ENCODE measurements at regions not wholly inside any gene's neighbourhood (a gene's known extent, or its start where the extent isn't known, plus 50 kb on each side); places are given as distances from the start of the nearest gene placed in this dataset.

- ChIA-PET POLR2A (ENCODE audit: unreplicated experiment) (no interaction called here), CTCF (no interaction called here)
- 20% methylated on average over 2 of the region's 10 CpGs; no CpG with 5 or more reads in 1 of the 2 experiments for WGBS, 2 experiments (ENCODE audit: extremely low coverage in 2 of 2, insufficient read length in 1 of 2)
- Histone ChIP-seq H3K27me3 (ENCODE audit: control insufficient read depth, insufficient read depth, low read length) (peaks cover 13% of the 10 kb centered on the region), H3K23ac (ENCODE audit: low read depth, low read length) (no peak overlapping the region), H4K91ac (ENCODE audit: insufficient read depth, low read depth, low read length) (no peak overlapping the region), H3K4me3 (ENCODE audit: insufficient read depth, low read depth, low read length) (no peak overlapping the region), H3K4me2 (ENCODE audit: low read depth, low read length) (no peak overlapping the region), H3K4ac (ENCODE audit: low read depth, low read length) (no peak overlapping the region), H2BK20ac (ENCODE audit: low read depth, low read length) (no peak overlapping the region), H2AFZ (replicated peaks; ENCODE audit: low read length, poor library complexity) (no peak overlapping the region), H2AK9ac (replicated peaks; ENCODE audit: low read depth, low read length, poor library complexity) (no peak overlapping the region), H4K5ac (ENCODE audit: low read depth, low read length) (no peak overlapping the region), H3K36me3 (ENCODE audit: control insufficient read depth, insufficient read depth, low read length) (no peaks in the 10 kb centered on the region), H2AK5ac (ENCODE audit: low read depth, low read length) (no peak overlapping the region), H3K4me1 (ENCODE audit: control insufficient read depth, insufficient read depth, low read length) (no peaks in the 10 kb centered on the region), H4K20me1 (ENCODE audit: insufficient read depth, low read length) (no peaks in the 10 kb centered on the region), H3K9me1 (ENCODE audit: insufficient read depth, low read length) (no peaks in the 10 kb centered on the region), H2BK5ac (ENCODE audit: low read depth, low read length, poor library complexity, severe bottlenecking) (no peak overlapping the region), H3K14ac (replicated peaks; ENCODE audit: low read depth, low read length) (no peak overlapping the region), H3K18ac (ENCODE audit: low read depth, low read length) (no peak overlapping the region), H3K9me3 (ENCODE audit: control insufficient read depth, insufficient read depth, low read length) (no peaks in the 10 kb centered on the region), H2BK15ac (ENCODE audit: low read depth, low read length) (no peak overlapping the region), H2BK120ac (ENCODE audit: low read depth, low read length) (no peak overlapping the region), H4K8ac (ENCODE audit: low read depth in 2 of 2, low read length in 2 of 2) (no peak overlapping the region), H3K27ac (ENCODE audit: insufficient read depth, low read length) (no peak overlapping the region), H3K56ac (ENCODE audit: extremely low read depth, insufficient read depth, low read length) (no peak overlapping the region), H3K9ac (ENCODE audit: low read depth, low read length) (no peak overlapping the region), H3K79me1 (ENCODE audit: low read depth in 1 of 2, low read length in 2 of 2) (no peaks in the 10 kb centered on the region)
- intact Hi-C loops (cut with micrococcal nuclease) = no loop called here
- in situ Hi-C loops (cut with MboI; ENCODE audit: low sequenced_read_pairs) = no loop called here
- DNase-seq (no peak), ATAC-seq (ENCODE audit: low read depth) (no peak)
- BruUV-seq (replicated peaks) = no TSS peak
- no peak for TF ChIP-seq CHD1 (IDR thresholded peaks at IDR 0.05; ENCODE audit: low read depth, low read length)
- TF ChIP-seq NFE2L2 (IDR thresholded peaks at IDR 0.05; ENCODE audit: low read depth, low read length) = no peak
- no peak for TF ChIP-seq RAD21 (IDR thresholded peaks at IDR 0.05; ENCODE audit: low read length)
- no peak for TF ChIP-seq USF2 (IDR thresholded peaks at IDR 0.05; ENCODE audit: low read depth, low read length)
- TF ChIP-seq POLR2A (IDR thresholded peaks at IDR 0.05; ENCODE audit: low read depth, low read length) = no peak
- TF ChIP-seq FOS (IDR thresholded peaks at IDR 0.05; ENCODE audit: low read depth, low read length) = no peak
- no peak for TF ChIP-seq RFX5 (IDR thresholded peaks at IDR 0.05; ENCODE audit: low read depth, low read length)
- no peak for TF ChIP-seq CTCF (conservative IDR thresholded peaks at IDR 0.05; ENCODE audit: low read depth, low read length)
- TF ChIP-seq BHLHE40 (IDR thresholded peaks at IDR 0.05; ENCODE audit: low read depth, low read length) = no peak
- no peak for TF ChIP-seq MAZ (IDR thresholded peaks at IDR 0.05; ENCODE audit: borderline replicate concordance, low read depth, low read length)
- no peak for TF ChIP-seq MXI1 (IDR thresholded peaks at IDR 0.05; ENCODE audit: borderline replicate concordance, low read depth, low read length)
- no peak for TF ChIP-seq MAFK (IDR thresholded peaks at IDR 0.05; ENCODE audit: low read depth, low read length)
- no peak for TF ChIP-seq SMC3 (IDR thresholded peaks at IDR 0.05; ENCODE audit: low read depth, low read length)
- TF ChIP-seq RCOR1 (IDR thresholded peaks at IDR 0.05; ENCODE audit: insufficient replicate concordance, low read length) = no peak
- dilution Hi-C loops (cut with HindIII; ENCODE audit: low sequenced_read_pairs, unreplicated experiment) = no loop called here
These were observed 62.9 kb upstream of the TUBA3E start for GRCh38 chr2:130261099-130261498.

Data from IMR-90 (cell line).